ENCODE measurements at regions not wholly inside any gene's neighbourhood (a gene's known extent, or its start where the extent isn't known, plus 50 kb on each side); places are given as distances from the start of the nearest gene placed in this dataset.

GRCh38 chr5:123776761-123777160, 264.8 kb downstream of the CSNK1G3 start:
- in situ Hi-C loops (cut with MboI): no loop called here
- no TSS peak for BruUV-seq (replicated peaks)
- CTCF ChIA-PET (ENCODE audit: low intra/inter-chr PET ratio): no interaction called here

More at GRCh38 chr5:123776761-123777160, 264.8 kb downstream of the CSNK1G3 start:
- no peak overlapping the region for H3K4me2 ChIP-seq (ENCODE audit: insufficient read depth, low read length)
- no peak overlapping the region for H3K27ac ChIP-seq (ENCODE audit: extremely low read depth, low read depth, low read length)
- no peaks in the 10 kb centered on the region; the same call in 1 of the 2 replicates for H3K9me3 ChIP-seq (replicated peaks; ENCODE audit: control insufficient read depth, insufficient read depth, low read depth, low read length)
- FAIRE-seq: no peak
- H3K9ac ChIP-seq (ENCODE audit: insufficient read depth in 1 of 2, low read depth in 2 of 2, low read length in 2 of 2): no peak overlapping the region
- H2AFZ ChIP-seq (ENCODE audit: low read depth, low read length): no peak overlapping the region
- intact Hi-C loops (cut with micrococcal nuclease): no loop called here
- H4K20me1 ChIP-seq (replicated peaks; ENCODE audit: control insufficient read depth, insufficient read depth, low read length): no peaks in the 10 kb centered on the region
- H3K4me3 ChIP-seq: no peak overlapping the region
- H3K36me3 ChIP-seq (ENCODE audit: control insufficient read depth, insufficient read depth, low read length): no peaks in the 10 kb centered on the region
- no peak for ATAC-seq
- POLR2A ChIA-PET: interaction anchor here (0.6 to 0.7 kb wide), 2 partner anchors 10 to 1033 kb away, joined by 3 to 4 read pairs; no protein-coding TSS in a partner anchor
- no peaks in the 10 kb centered on the region for H3K79me2 ChIP-seq (ENCODE audit: control insufficient read depth, insufficient read depth, low read length)
- DNase-seq (ENCODE audit: extremely low read depth in 1 of 4, low spot score in 3 of 4): no peak
- TF ChIP-seq ZNF280B (CRISPR knock-in tag; IDR thresholded peaks at IDR 0.05) (no peak), TAL1 (IDR thresholded peaks at IDR 0.05) (no peak), HDAC3 (IDR thresholded peaks at IDR 0.05; ENCODE audit: borderline replicate concordance, partially characterized antibody) (no peak), RUNX1 (IDR thresholded peaks at IDR 0.05; ENCODE audit: low read depth) (no peak), KAT8 (IDR thresholded peaks at IDR 0.05; ENCODE audit: low read depth) (no peak), PHTF2 (CRISPR knock-in tag; IDR thresholded peaks at IDR 0.05) (no peak), KAT7 (CRISPR knock-in tag; IDR thresholded peaks at IDR 0.05; ENCODE audit: borderline replicate concordance) (no peak), PHF8 (IDR thresholded peaks at IDR 0.05; ENCODE audit: borderline replicate concordance, low read length) (no peak), ZC3H4 (CRISPR knock-in tag; IDR thresholded peaks at IDR 0.05; ENCODE audit: borderline replicate concordance) (no peak), TAF15 (IDR thresholded peaks at IDR 0.05; ENCODE audit: low read depth, low read length) (no peak), HOXB6 (CRISPR knock-in tag; IDR thresholded peaks at IDR 0.05; ENCODE audit: borderline replicate concordance) (no peak), CCNT2 (IDR thresholded peaks at IDR 0.05; ENCODE audit: borderline replicate concordance, extremely low read depth, insufficient read length, low read depth, low read length) (no peak), RFX5 (IDR thresholded peaks at IDR 0.05; ENCODE audit: low read depth, low read length) (no peak), USF1 (CRISPR knock-in tag; IDR thresholded peaks at IDR 0.05) (no peak)
- TF ChIP-seq, protein P1, sequence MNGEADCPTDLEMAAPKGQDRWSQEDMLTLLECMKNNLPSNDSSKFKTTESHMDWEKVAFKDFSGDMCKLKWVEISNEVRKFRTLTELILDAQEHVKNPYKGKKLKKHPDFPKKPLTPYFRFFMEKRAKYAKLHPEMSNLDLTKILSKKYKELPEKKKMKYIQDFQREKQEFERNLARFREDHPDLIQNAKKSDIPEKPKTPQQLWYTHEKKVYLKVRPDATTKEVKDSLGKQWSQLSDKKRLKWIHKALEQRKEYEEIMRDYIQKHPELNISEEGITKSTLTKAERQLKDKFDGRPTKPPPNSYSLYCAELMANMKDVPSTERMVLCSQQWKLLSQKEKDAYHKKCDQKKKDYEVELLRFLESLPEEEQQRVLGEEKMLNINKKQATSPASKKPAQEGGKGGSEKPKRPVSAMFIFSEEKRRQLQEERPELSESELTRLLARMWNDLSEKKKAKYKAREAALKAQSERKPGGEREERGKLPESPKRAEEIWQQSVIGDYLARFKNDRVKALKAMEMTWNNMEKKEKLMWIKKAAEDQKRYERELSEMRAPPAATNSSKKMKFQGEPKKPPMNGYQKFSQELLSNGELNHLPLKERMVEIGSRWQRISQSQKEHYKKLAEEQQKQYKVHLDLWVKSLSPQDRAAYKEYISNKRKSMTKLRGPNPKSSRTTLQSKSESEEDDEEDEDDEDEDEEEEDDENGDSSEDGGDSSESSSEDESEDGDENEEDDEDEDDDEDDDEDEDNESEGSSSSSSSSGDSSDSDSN (IDR thresholded peaks at IDR 0.05; ENCODE audit: borderline replicate concordance in 1 of 2, low read depth in 2 of 2, low read length in 2 of 2): no peak
- TF ChIP-seq, protein P2, sequence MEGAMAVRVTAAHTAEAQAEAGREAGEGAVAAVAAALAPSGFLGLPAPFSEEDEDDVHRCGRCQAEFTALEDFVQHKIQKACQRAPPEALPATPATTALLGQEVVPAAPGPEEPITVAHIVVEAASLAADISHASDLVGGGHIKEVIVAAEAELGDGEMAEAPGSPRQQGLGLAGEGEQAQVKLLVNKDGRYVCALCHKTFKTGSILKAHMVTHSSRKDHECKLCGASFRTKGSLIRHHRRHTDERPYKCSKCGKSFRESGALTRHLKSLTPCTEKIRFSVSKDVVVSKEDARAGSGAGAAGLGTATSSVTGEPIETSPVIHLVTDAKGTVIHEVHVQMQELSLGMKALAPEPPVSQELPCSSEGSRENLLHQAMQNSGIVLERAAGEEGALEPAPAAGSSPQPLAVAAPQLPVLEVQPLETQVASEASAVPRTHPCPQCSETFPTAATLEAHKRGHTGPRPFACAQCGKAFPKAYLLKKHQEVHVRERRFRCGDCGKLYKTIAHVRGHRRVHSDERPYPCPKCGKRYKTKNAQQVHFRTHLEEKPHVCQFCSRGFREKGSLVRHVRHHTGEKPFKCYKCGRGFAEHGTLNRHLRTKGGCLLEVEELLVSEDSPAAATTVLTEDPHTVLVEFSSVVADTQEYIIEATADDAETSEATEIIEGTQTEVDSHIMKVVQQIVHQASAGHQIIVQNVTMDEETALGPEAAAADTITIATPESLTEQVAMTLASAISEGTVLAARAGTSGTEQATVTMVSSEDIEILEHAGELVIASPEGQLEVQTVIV (CRISPR knock-in tag; IDR thresholded peaks at IDR 0.05; ENCODE audit: borderline replicate concordance): no peak
- no peaks in the 10 kb centered on the region for H3K4me1 ChIP-seq (replicated peaks in 1 of 2; ENCODE audit: control insufficient read depth in 2 of 2, insufficient read depth in 2 of 2, low read length in 2 of 2)
- no peaks in the 10 kb centered on the region for H3K9me1 ChIP-seq (ENCODE audit: control insufficient read depth, insufficient read depth, low read length)
- H3K27me3 ChIP-seq (ENCODE audit: control insufficient read depth in 2 of 2, insufficient read depth in 2 of 2, low read length in 2 of 2): no peaks in the 10 kb centered on the region

All from K562 (cell line).